Kidney (tissue), 13 donors: ENCODE measurements at regions not wholly inside any gene's neighbourhood (a gene's known extent, or its start where the extent isn't known, plus 50 kb on each side); places are given as distances from the start of the nearest gene placed in this dataset.
A peak's percentile ranks its signal among the peaks of the same experiment; 100 is the strongest.

ENCODE experiments used
- DNase-seq, 5 donors: peaks; one replicate each; pipeline ENCODE4 v3.0.0-alpha.2; 2013 to 2020
- FAIRE-seq: peaks from 2 replicates; lab custom pipeline; 2012; peaks lifted over from hg19 to GRCh38; lab: Jason Lieb, UNC
- H3K27ac ChIP-seq, 2 donors: one replicate each; pipeline ENCODE4 v1.7.0; 2013; ENCODE audit warnings: low read depth in 2 of 2, low read length in 2 of 2, inconsistent platforms in 1 of 2
- H3K27me3 ChIP-seq: one replicate; pipeline ENCODE4 v1.7.1; 2013; ENCODE audit warnings: low read length, inconsistent platforms; ENCODE audit not compliant: control insufficient read depth, insufficient read depth
- H3K36me3 ChIP-seq, 3 donors: one replicate each; pipeline versions ENCODE4 v1.7.0 to v1.7.1; 2013; ENCODE audit warnings: low read length in 3 of 3, control low read depth in 1 of 3, inconsistent platforms in 1 of 3; ENCODE audit not compliant: insufficient read depth in 3 of 3, control insufficient read depth in 2 of 3
- H3K4me1 ChIP-seq, 3 donors: one replicate each; pipeline versions ENCODE4 v1.7.0 to v1.7.1; 2013; ENCODE audit warnings: low read length in 3 of 3, inconsistent platforms in 1 of 3, low read depth in 1 of 3; ENCODE audit not compliant: control insufficient read depth in 2 of 3, insufficient read depth in 2 of 3
- H3K4me3 ChIP-seq, 3 donors: one replicate each; pipeline versions ENCODE4 v1.7.0 to v1.8.1; 2013; ENCODE audit warnings: low read length in 3 of 3, control low read depth in 1 of 3, inconsistent platforms in 1 of 3
- H3K9ac ChIP-seq, 3 donors: one replicate each; pipeline versions ENCODE4 v1.7.0 to v1.7.1; 2013; ENCODE audit warnings: low read length in 3 of 3, control low read depth in 1 of 3, inconsistent platforms in 1 of 3
- H3K9me3 ChIP-seq, 3 donors: one replicate each; pipeline versions ENCODE4 v1.7.0 to v1.7.1; 2013; ENCODE audit warnings: low read length in 3 of 3, control low read depth in 1 of 3, inconsistent platforms in 1 of 3; ENCODE audit not compliant: control insufficient read depth in 2 of 3, insufficient read depth in 1 of 3
- intact Hi-C: fragments of 100-400 bp; cut with DNase I; formaldehyde crosslinking; loops from one replicate; pipeline ENCODE4 v1.11.1; 2022
- TF ChIP-seq, protein P1 (sequence below): IDR thresholded peaks from 3 replicates; pipeline ENCODE4 v1.5.1; 2012; ENCODE audit warnings: mild to moderate bottlenecking, moderate library complexity, borderline replicate concordance; ENCODE audit not compliant: insufficient read depth; ENCODE audit errors: extremely low read depth
- donor health status: control.
- donor health status: control.
- donor health status: control.
- donor health status: control.
- donor health status: control.
- donor health status: DM: yes; HTN: yes; CAD: no.
- donor health status: Normal renal cell carcinoma (clear cell type).

DNA sequence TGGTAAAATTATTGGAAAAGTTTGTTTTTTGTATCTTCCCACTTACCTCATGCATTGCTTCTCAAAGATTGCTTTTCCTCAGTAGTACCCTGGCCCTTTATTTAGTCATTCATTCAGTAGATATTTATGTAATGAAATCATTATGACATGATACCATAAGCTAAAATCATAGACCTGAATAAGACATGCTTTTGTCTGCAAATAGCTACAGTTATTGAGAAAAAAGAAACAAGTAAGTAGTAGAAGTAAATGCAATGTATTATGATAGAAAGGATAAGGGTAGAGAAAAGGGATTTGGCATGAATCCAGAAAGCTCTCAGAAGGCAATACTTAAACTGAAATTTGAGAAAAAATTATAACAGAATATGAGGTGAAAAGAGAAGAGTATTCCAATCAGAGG, 352.5 kb downstream of the GPM6A start:
- DNase-seq (no peak), FAIRE-seq (no peak)
- Histone ChIP-seq H3K9ac (no peak overlapping the region), H3K36me3 (no peaks in the 10 kb centered on the region), H3K27me3 (no peaks in the 10 kb centered on the region), H3K4me1 (no peaks in the 10 kb centered on the region), H3K9me3 (no peaks in the 10 kb centered on the region), H3K27ac (no peak overlapping the region), H3K4me3 (no peak overlapping the region)
- intact Hi-C loops = no loop called here
- TF ChIP-seq, protein P1, sequence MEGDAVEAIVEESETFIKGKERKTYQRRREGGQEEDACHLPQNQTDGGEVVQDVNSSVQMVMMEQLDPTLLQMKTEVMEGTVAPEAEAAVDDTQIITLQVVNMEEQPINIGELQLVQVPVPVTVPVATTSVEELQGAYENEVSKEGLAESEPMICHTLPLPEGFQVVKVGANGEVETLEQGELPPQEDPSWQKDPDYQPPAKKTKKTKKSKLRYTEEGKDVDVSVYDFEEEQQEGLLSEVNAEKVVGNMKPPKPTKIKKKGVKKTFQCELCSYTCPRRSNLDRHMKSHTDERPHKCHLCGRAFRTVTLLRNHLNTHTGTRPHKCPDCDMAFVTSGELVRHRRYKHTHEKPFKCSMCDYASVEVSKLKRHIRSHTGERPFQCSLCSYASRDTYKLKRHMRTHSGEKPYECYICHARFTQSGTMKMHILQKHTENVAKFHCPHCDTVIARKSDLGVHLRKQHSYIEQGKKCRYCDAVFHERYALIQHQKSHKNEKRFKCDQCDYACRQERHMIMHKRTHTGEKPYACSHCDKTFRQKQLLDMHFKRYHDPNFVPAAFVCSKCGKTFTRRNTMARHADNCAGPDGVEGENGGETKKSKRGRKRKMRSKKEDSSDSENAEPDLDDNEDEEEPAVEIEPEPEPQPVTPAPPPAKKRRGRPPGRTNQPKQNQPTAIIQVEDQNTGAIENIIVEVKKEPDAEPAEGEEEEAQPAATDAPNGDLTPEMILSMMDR = no peak

DNA sequence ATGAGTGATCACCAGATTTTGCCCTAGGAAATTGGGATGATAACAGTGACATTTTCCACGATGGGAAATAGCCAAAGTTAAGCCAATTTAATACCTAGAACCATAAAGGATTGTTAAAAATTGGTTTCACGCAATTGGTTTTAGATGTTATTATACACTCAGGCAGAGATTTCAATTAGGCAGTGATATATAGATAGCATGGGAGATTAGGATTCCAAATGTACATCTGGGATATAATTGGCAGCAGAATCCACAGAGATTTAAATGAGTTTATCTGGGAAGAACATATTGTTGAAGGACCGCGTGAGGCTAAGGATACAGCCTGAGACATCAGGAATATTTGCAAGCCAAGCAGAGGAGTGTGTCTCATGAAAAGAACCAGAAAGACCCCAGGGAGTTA, 351.6 kb downstream of the GPM6A start:
- Histone ChIP-seq H3K4me1 (no peaks in the 10 kb centered on the region), H3K36me3 (no peaks in the 10 kb centered on the region), H3K9me3 (no peaks in the 10 kb centered on the region), H3K27me3 (no peaks in the 10 kb centered on the region), H3K27ac (no peak overlapping the region), H3K4me3 (no peak overlapping the region), H3K9ac (no peak overlapping the region)
- no peak for FAIRE-seq
- DNase-seq = no peak
- TF ChIP-seq, protein P1 = no peak
- intact Hi-C loops = no loop called here

DNA sequence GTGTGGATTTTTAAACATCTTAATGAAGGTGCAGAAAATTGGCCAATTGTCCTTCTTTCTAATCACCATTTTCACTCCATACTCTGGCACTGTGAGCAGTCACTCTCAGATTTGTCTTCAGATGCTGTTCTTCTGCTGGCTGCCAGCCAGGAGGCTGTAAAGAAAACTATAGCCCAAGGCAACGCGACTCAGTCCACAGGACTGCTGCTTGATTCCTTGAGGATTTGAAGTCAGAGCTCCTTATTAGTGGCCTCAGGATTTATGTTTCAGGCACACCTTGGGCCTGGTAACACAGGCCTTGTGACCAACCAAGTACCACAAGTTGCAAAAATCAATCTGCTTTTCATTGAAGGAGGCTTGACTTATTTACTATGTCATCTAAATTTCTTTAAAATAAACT, 342.6 kb downstream of the GPM6A start:
- Histone ChIP-seq H3K27ac (no peak overlapping the region), H3K4me3 (no peak overlapping the region), H3K9me3 (no peaks in the 10 kb centered on the region), H3K27me3 (no peaks in the 10 kb centered on the region), H3K36me3 (no peaks in the 10 kb centered on the region), H3K4me1 (no peaks in the 10 kb centered on the region), H3K9ac (no peak overlapping the region)
- FAIRE-seq (no peak), DNase-seq (peak in 1 of 5 donors; percentile 2)
- intact Hi-C loops = no loop called here
- TF ChIP-seq, protein P1 = no peak

DNA sequence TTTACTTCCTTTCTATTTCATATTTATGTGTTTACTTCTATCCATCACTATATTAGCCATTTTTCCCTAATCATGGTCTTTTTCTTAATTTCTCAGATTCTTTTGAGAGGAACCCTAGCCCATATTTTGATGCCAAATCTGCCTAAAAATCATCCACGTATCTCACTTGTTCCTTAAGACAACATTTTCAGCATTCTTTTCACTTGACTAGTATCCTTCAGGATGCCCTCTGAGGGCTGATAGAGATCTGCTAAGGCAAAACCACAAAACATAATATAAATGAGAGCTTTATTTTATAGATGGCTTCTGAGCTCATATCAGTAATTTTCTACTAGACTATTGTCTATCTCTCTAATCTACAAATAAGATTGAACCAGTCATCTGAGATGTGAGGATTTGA, 341.9 kb downstream of the GPM6A start:
- TF ChIP-seq, protein P1 = no peak
- no peak overlapping the region for H3K27ac ChIP-seq
- no peaks in the 10 kb centered on the region for H3K9me3 ChIP-seq
- FAIRE-seq (no peak), DNase-seq (no peak)
- no peaks in the 10 kb centered on the region for H3K36me3 ChIP-seq
- intact Hi-C loops = no loop called here
- no peaks in the 10 kb centered on the region for H3K4me1 ChIP-seq
- no peaks in the 10 kb centered on the region for H3K27me3 ChIP-seq
- no peak overlapping the region for H3K9ac ChIP-seq
- H3K4me3 ChIP-seq = no peak overlapping the region
